ENCODE measurements at regions not wholly inside any gene's neighbourhood (a gene's known extent, or its start where the extent isn't known, plus 50 kb on each side); places are given as distances from the start of the nearest gene placed in this dataset.

- no peaks in the 10 kb centered on the region for H4K20me1 ChIP-seq (ENCODE audit: insufficient read depth, low read length)
- DNase-seq (ENCODE audit: low spot score): no peak
- no peaks in the 10 kb centered on the region for H3K9me2 ChIP-seq (ENCODE audit: insufficient read depth, low read length)
- ChIA-PET POLR2A (no interaction called here), CTCF (ENCODE audit: unreplicated experiment) (no interaction called here)
- no peak overlapping the region for H3K4me2 ChIP-seq (ENCODE audit: low read length)
- no peak overlapping the region for H3K4me3 ChIP-seq (ENCODE audit: low read depth, low read length, poor library complexity, severe bottlenecking)
- H3K36me3 ChIP-seq (ENCODE audit: insufficient read depth, low read length): no peaks in the 10 kb centered on the region
- BruUV-seq (replicated peaks): no TSS peak
- no peak for TF ChIP-seq EZH2phosphoT487 (IDR thresholded peaks at IDR 0.05; ENCODE audit: borderline replicate concordance, low read depth, low read length)
- TF ChIP-seq CTCF (conservative IDR thresholded peaks at IDR 0.05; ENCODE audit: low read length): no peak
- intact Hi-C loops (cut with micrococcal nuclease; ENCODE audit: unreplicated experiment): no loop called here
- H3K27ac ChIP-seq (ENCODE audit: low read depth, low read length, poor library complexity, severe bottlenecking): no peak overlapping the region
- H3K9me3 ChIP-seq (ENCODE audit: low read length): no peaks in the 10 kb centered on the region
- H2AFZ ChIP-seq (ENCODE audit: low read length): no peak overlapping the region
- H3K4me1 ChIP-seq (ENCODE audit: insufficient read depth, low read length, poor library complexity, severe bottlenecking): no peaks in the 10 kb centered on the region
- H3K79me2 ChIP-seq (ENCODE audit: insufficient read depth, low read depth, low read length): no peaks in the 10 kb centered on the region
These were observed 70.9 kb downstream of the ASCL4 start for GRCh38 chr12:107845226-107845979.

- H3K36me3 ChIP-seq (ENCODE audit: insufficient read depth, low read length): no peaks in the 10 kb centered on the region
- no peak overlapping the region for H3K27ac ChIP-seq (ENCODE audit: low read depth, low read length, poor library complexity, severe bottlenecking)
- ChIA-PET POLR2A (no interaction called here), CTCF (ENCODE audit: unreplicated experiment) (no interaction called here)
- no peaks in the 10 kb centered on the region for H3K4me1 ChIP-seq (ENCODE audit: insufficient read depth, low read length, poor library complexity, severe bottlenecking)
- BruUV-seq (replicated peaks): no TSS peak
- no peak overlapping the region for H3K4me3 ChIP-seq (ENCODE audit: low read depth, low read length, poor library complexity, severe bottlenecking)
- TF ChIP-seq EZH2phosphoT487 (IDR thresholded peaks at IDR 0.05; ENCODE audit: borderline replicate concordance, low read depth, low read length) (no peak), CTCF (conservative IDR thresholded peaks at IDR 0.05; ENCODE audit: low read length) (no peak)
- no peaks in the 10 kb centered on the region for H4K20me1 ChIP-seq (ENCODE audit: insufficient read depth, low read length)
- H3K9me2 ChIP-seq (ENCODE audit: insufficient read depth, low read length): no peaks in the 10 kb centered on the region
- intact Hi-C loops (cut with micrococcal nuclease; ENCODE audit: unreplicated experiment): no loop called here
- no peak overlapping the region for H3K4me2 ChIP-seq (ENCODE audit: low read length)
- no peak overlapping the region for H2AFZ ChIP-seq (ENCODE audit: low read length)
- no peak for DNase-seq (ENCODE audit: low spot score)
- H3K79me2 ChIP-seq (ENCODE audit: insufficient read depth, low read depth, low read length): no peaks in the 10 kb centered on the region
- no peaks in the 10 kb centered on the region for H3K9me3 ChIP-seq (ENCODE audit: low read length)
These were observed 71.6 kb downstream of the ASCL4 start for GRCh38 chr12:107845980-107846659.

- ChIA-PET POLR2A (no interaction called here), CTCF (ENCODE audit: unreplicated experiment) (interaction anchor here (0.6 kb wide), 1 partner anchor 51 kb away, joined by 3 read pairs; no protein-coding TSS in a partner anchor)
- no peak overlapping the region for H3K4me2 ChIP-seq (ENCODE audit: low read length)
- no TSS peak for BruUV-seq (replicated peaks)
- H4K20me1 ChIP-seq (ENCODE audit: insufficient read depth, low read length): no peaks in the 10 kb centered on the region
- H3K4me3 ChIP-seq (ENCODE audit: low read depth, low read length, poor library complexity, severe bottlenecking): no peak overlapping the region
- intact Hi-C loops (cut with micrococcal nuclease; ENCODE audit: unreplicated experiment): no loop called here
- no peaks in the 10 kb centered on the region for H3K9me3 ChIP-seq (ENCODE audit: low read length)
- no peaks in the 10 kb centered on the region for H3K4me1 ChIP-seq (ENCODE audit: insufficient read depth, low read length, poor library complexity, severe bottlenecking)
- no peak overlapping the region for H2AFZ ChIP-seq (ENCODE audit: low read length)
- H3K36me3 ChIP-seq (ENCODE audit: insufficient read depth, low read length): no peaks in the 10 kb centered on the region
- TF ChIP-seq EZH2phosphoT487 (IDR thresholded peaks at IDR 0.05; ENCODE audit: borderline replicate concordance, low read depth, low read length): no peak
- TF ChIP-seq CTCF (conservative IDR thresholded peaks at IDR 0.05; ENCODE audit: low read length): no peak
- H3K9me2 ChIP-seq (ENCODE audit: insufficient read depth, low read length): no peaks in the 10 kb centered on the region
- no peak for DNase-seq (ENCODE audit: low spot score)
- no peaks in the 10 kb centered on the region for H3K79me2 ChIP-seq (ENCODE audit: insufficient read depth, low read depth, low read length)
- no peak overlapping the region for H3K27ac ChIP-seq (ENCODE audit: low read depth, low read length, poor library complexity, severe bottlenecking)
These were observed 72.9 kb downstream of the ASCL4 start for GRCh38 chr12:107847430-107847829.
